Upper lobe of left lung (tissue), 4 donors: ENCODE measurements at regions not wholly inside any gene's neighbourhood (a gene's known extent, or its start where the extent isn't known, plus 50 kb on each side); places are given as distances from the start of the nearest gene placed in this dataset.

ENCODE experiments used
- CTCF ChIP-seq, 6 experiments: fragments of 450-650 bp in 4 of 6; fragments of 200-600 bp in 2 of 6; sonication (generic) in 2 of 6; IDR thresholded peaks; one replicate each; pipeline ENCODE4 v1.5.1; 2016 to 2019; ENCODE audit warnings: antibody characterized with exemption in 6 of 6
- POLR2AphosphoS5 ChIP-seq, 2 donors: sonication (generic); formaldehyde crosslinking; IDR thresholded peaks; one replicate each; pipeline ENCODE4 v1.5.1; 2017; ENCODE audit warnings: antibody characterized with exemption in 2 of 2

- TF ChIP-seq CTCF (IDR thresholded peaks at IDR 0.05) = no peak
- TF ChIP-seq POLR2AphosphoS5 (IDR thresholded peaks at IDR 0.05) = no peak
Observed at GRCh38 chr20:21021472-21021790, 84.7 kb downstream of the LINC00237 start.
